HepG2 (cell line): ENCODE measurements at regions not wholly inside any gene's neighbourhood (a gene's known extent, or its start where the extent isn't known, plus 50 kb on each side); places are given as distances from the start of the nearest gene placed in this dataset.

ENCODE experiments used
- ATAC-seq: fragments of 200-7000 bp; cut with Tn5 transposase; 3 replicates; pipeline ENCODE4 v1.9.1; 2020; ENCODE audit warnings: mild to moderate bottlenecking, moderate library complexity
- BruUV-seq: library from RNA; stranded (reverse); fragments of 400-500 nt; replicated peaks from 2 replicates; lab custom pipeline; 2021; lab: Mats Ljungman, UMichigan
- CTCF ChIA-PET: fragments of 300-600 bp; formaldehyde crosslinking; extraction: SDS; loops from one replicate; lab custom pipeline; 2021; ENCODE audit warnings: low total read pairs, inconsistent platforms, low intra/inter-chr PET ratio; lab: Yijun Ruan, JAX
- POLR2A ChIA-PET: fragments of 350-600 bp; sonication (Branson Sonifier 250); formaldehyde crosslinking; loops from one replicate; lab custom pipeline; 2020; ENCODE audit warnings: antibody characterized with exemption, inconsistent platforms; lab: Yijun Ruan, JAX
- DNase-seq: peaks from one replicate; pipeline ENCODE4 v3.0.0-alpha.2; 2015; ENCODE audit warnings: low spot score
- FAIRE-seq: peaks from 3 replicates; lab custom pipeline; 2011; peaks lifted over from hg19 to GRCh38; lab: Jason Lieb, UNC
- H2AFZ ChIP-seq: one replicate; pipeline ENCODE4 v1.6.1; 2011; ENCODE audit warnings: low read length, inconsistent platforms
- H3K27ac ChIP-seq: fragments of 300-600 bp; 3 replicates; pipeline ENCODE4 v1.8.0; 2011; ENCODE audit warnings: mixed run types, mild to moderate bottlenecking, mixed read lengths, low read length, inconsistent platforms; ENCODE audit not compliant: insufficient read depth; ENCODE audit errors: extremely low read length
- H3K27me3 ChIP-seq, 2 experiments: fragments of 200-600 bp in 1 of 2; 2 replicates in 1 of 2; 3 replicates in 1 of 2; pipeline versions ENCODE4 v1.6.0 to v1.8.0; 2011; ENCODE audit warnings: low read length in 2 of 2, mild to moderate bottlenecking in 2 of 2, moderate library complexity in 2 of 2, inconsistent platforms in 1 of 2; ENCODE audit not compliant: insufficient read depth in 2 of 2, control insufficient read depth in 1 of 2
- H3K36me3 ChIP-seq, 2 experiments: fragments of 200-600 bp in 1 of 2; replicated peaks in 1 of 2; 2 replicates in 1 of 2; 3 replicates in 1 of 2; pipeline versions ENCODE4 v1.5.1 to v1.8.0; 2011; ENCODE audit warnings: low read length in 2 of 2, inconsistent platforms in 1 of 2; ENCODE audit not compliant: insufficient read depth in 2 of 2, control insufficient read depth in 1 of 2
- H3K4me1 ChIP-seq: 2 replicates; pipeline ENCODE4 v1.5.1; 2012; ENCODE audit warnings: low read length, inconsistent platforms; ENCODE audit not compliant: insufficient read depth
- H3K4me2 ChIP-seq: 2 replicates; pipeline ENCODE4 v1.6.0; 2011; ENCODE audit warnings: low read depth, low read length, inconsistent platforms
- H3K4me3 ChIP-seq, 3 experiments: fragments of 200-600 bp in 1 of 3; sonication (generic), shearing (Covaris generic) in 1 of 3; replicated peaks in 1 of 3; 2 replicates each; pipeline ENCODE4 v1.5.1; 2011 to 2016; ENCODE audit warnings: low read length in 3 of 3, inconsistent platforms in 2 of 3, low read depth in 2 of 3, mild to moderate bottlenecking in 2 of 3, control low read depth in 1 of 3, mixed read lengths in 1 of 3; ENCODE audit not compliant: insufficient read depth in 1 of 3
- H3K79me2 ChIP-seq: one replicate; pipeline ENCODE4 v1.6.1; 2011; ENCODE audit warnings: low read length, inconsistent platforms; ENCODE audit not compliant: insufficient read depth
- H3K9ac ChIP-seq: 2 replicates; pipeline ENCODE4 v1.6.0; 2011; ENCODE audit warnings: mild to moderate bottlenecking, low read depth, low read length, inconsistent platforms; ENCODE audit not compliant: insufficient read depth
- H3K9me3 ChIP-seq: 2 replicates; pipeline ENCODE4 v1.5.1; 2012; ENCODE audit warnings: mild to moderate bottlenecking, low read length
- H4K20me1 ChIP-seq: 2 replicates; pipeline ENCODE4 v1.6.0; 2011; ENCODE audit warnings: inconsistent platforms, mild to moderate bottlenecking, low read length, moderate library complexity; ENCODE audit not compliant: insufficient read depth
- ATAD3A ChIP-seq: sonication (generic); formaldehyde crosslinking; IDR thresholded peaks from 2 replicates; pipeline ENCODE4 v1.4.0; 2020; ENCODE audit warnings: missing genetic modification reagents
- ATM ChIP-seq: fragments of 450-650 bp; IDR thresholded peaks from 2 replicates; pipeline ENCODE4 v1.7.1; 2017; ENCODE audit warnings: mild to moderate bottlenecking, borderline replicate concordance
- CENPBD1 ChIP-seq: sonication (generic); formaldehyde crosslinking; IDR thresholded peaks from 2 replicates; pipeline ENCODE4 v1.8.0; 2022; ENCODE audit warnings: missing genetic modification reagents, low read depth, mild to moderate bottlenecking, borderline replicate concordance
- GATAD2A ChIP-seq: IDR thresholded peaks from 2 replicates; pipeline ENCODE4 v1.6.1; 2016
- GLI4 ChIP-seq: sonication (generic); formaldehyde crosslinking; IDR thresholded peaks from 2 replicates; pipeline ENCODE4 v1.5.1; 2020; ENCODE audit warnings: missing genetic modification reagents, mild to moderate bottlenecking, moderate library complexity, borderline replicate concordance
- HOXA3 ChIP-seq: sonication (generic); formaldehyde crosslinking; IDR thresholded peaks from 2 replicates; pipeline ENCODE4 v1.5.0; 2020; ENCODE audit warnings: missing genetic modification reagents
- TFDP1 ChIP-seq: IDR thresholded peaks from 2 replicates; pipeline ENCODE4 v1.6.1; 2016; ENCODE audit warnings: missing compliant biosample characterization, missing genetic modification reagents, borderline replicate concordance
- ZBTB10 ChIP-seq: sonication (generic); formaldehyde crosslinking; IDR thresholded peaks from 2 replicates; pipeline ENCODE4 v1.4.0; 2020; ENCODE audit warnings: missing genetic modification reagents, borderline replicate concordance
- ZFP37 ChIP-seq: sonication (generic); formaldehyde crosslinking; IDR thresholded peaks from 2 replicates; pipeline ENCODE4 v1.4.0; 2020; ENCODE audit warnings: missing genetic modification reagents, borderline replicate concordance
- ZHX2 ChIP-seq, 2 experiments: sonication (generic) in 1 of 2; formaldehyde crosslinking in 1 of 2; IDR thresholded peaks; 2 replicates each; pipeline versions ENCODE4 v1.6.1 to v1.9.0; 2014 to 2022; ENCODE audit warnings: antibody characterized with exemption in 1 of 2, borderline replicate concordance in 1 of 2, inconsistent platforms in 1 of 2, low read depth in 1 of 2, missing genetic modification reagents in 1 of 2
- ZMYM4 ChIP-seq: sonication (generic); formaldehyde crosslinking; IDR thresholded peaks from 2 replicates; pipeline ENCODE4 v1.8.1; 2023; ENCODE audit warnings: mild to moderate bottlenecking, missing genetic modification reagents
- ZNF350 ChIP-seq: sonication (generic); formaldehyde crosslinking; IDR thresholded peaks from 2 replicates; pipeline ENCODE4 v1.4.0; 2020; ENCODE audit warnings: mild to moderate bottlenecking, low read depth, missing genetic modification reagents, borderline replicate concordance
- ZNF709 ChIP-seq: sonication (generic); formaldehyde crosslinking; IDR thresholded peaks from 2 replicates; pipeline ENCODE4 v1.5.0; 2020; ENCODE audit warnings: mild to moderate bottlenecking, missing genetic modification reagents
- ZNF737 ChIP-seq: sonication (generic); formaldehyde crosslinking; IDR thresholded peaks from 2 replicates; pipeline ENCODE4 v1.5.0; 2020; ENCODE audit warnings: missing genetic modification reagents, mild to moderate bottlenecking, borderline replicate concordance
- ZNF776 ChIP-seq: sonication (generic); formaldehyde crosslinking; IDR thresholded peaks from 2 replicates; pipeline ENCODE4 v1.4.0; 2020; ENCODE audit warnings: mild to moderate bottlenecking, missing genetic modification reagents
- ZNF781 ChIP-seq: sonication (generic); formaldehyde crosslinking; IDR thresholded peaks from 2 replicates; pipeline ENCODE4 v1.5.1; 2020; ENCODE audit warnings: borderline replicate concordance, mild to moderate bottlenecking, missing genetic modification reagents; ENCODE audit errors: not compliant biosample characterization
- in situ Hi-C: cut with HindIII; loops from 2 replicates; pipeline ENCODE4 v1.10.0; 2017; ENCODE audit warnings: low pct_unique_long_range_greater_than_20kb; ENCODE audit not compliant: extremely low pct_ligation_motif_present
- intact Hi-C: fragments of 100-400 bp; cut with micrococcal nuclease; formaldehyde crosslinking; loops from one replicate; pipeline ENCODE4 v1.10.0; 2022; ENCODE audit not compliant: unreplicated experiment

GRCh38 chr5:42984307-42984706 is 55.8 kb downstream of the ANXA2R start:
- intact Hi-C loops: no loop called here
- H3K4me2 ChIP-seq: no peak overlapping the region
- TF ChIP-seq ZNF709: no peak
- no peak for TF ChIP-seq ATAD3A (CRISPR knock-in tag)
- TF ChIP-seq GATAD2A: no peak
- no peak for TF ChIP-seq ZHX2 (IDR thresholded peaks at IDR 0.05; ENCODE audit: low read depth)
- TF ChIP-seq ZHX2 (CRISPR knock-in tag; IDR thresholded peaks at IDR 0.05; ENCODE audit: borderline replicate concordance): no peak
- TF ChIP-seq TFDP1 (CRISPR knock-in tag): no peak
- TF ChIP-seq GLI4 (CRISPR knock-in tag): no peak
- TF ChIP-seq HOXA3 (CRISPR knock-in tag): no peak
- TF ChIP-seq ZNF350 (CRISPR knock-in tag): no peak
- TF ChIP-seq ZNF781 (CRISPR knock-in tag): no peak
- no peak for TF ChIP-seq ZBTB10
- TF ChIP-seq ZMYM4: no peak
- TF ChIP-seq ATM: no peak
- TF ChIP-seq ZFP37 (CRISPR knock-in tag): no peak
- no peak for TF ChIP-seq CENPBD1 (CRISPR knock-in tag)
- no peak for TF ChIP-seq ZNF776 (CRISPR knock-in tag)
- no peak for TF ChIP-seq ZNF737

More at GRCh38 chr5:42984307-42984706, 55.8 kb downstream of the ANXA2R start:
- Histone ChIP-seq H3K36me3 (no peaks in the 10 kb centered on the region), H3K79me2 (no peaks in the 10 kb centered on the region), H3K27ac (no peak overlapping the region), H3K4me3 (no peak overlapping the region), H3K27me3 (no peaks in the 10 kb centered on the region), H3K4me1 (peaks cover 35% of the 10 kb centered on the region), H3K9ac (no peak overlapping the region), H4K20me1 (no peaks in the 10 kb centered on the region), H3K9me3 (no peaks in the 10 kb centered on the region), H2AFZ (no peak overlapping the region)
- no peak for DNase-seq
- CTCF ChIA-PET: no interaction called here
- no peak for ATAC-seq
- no TSS peak for BruUV-seq
- no peak for FAIRE-seq
- in situ Hi-C loops: no loop called here
- POLR2A ChIA-PET: no interaction called here
